Upper lobe of left lung (tissue), 4 donors: ENCODE measurements at regions not wholly inside any gene's neighbourhood (a gene's known extent, or its start where the extent isn't known, plus 50 kb on each side); places are given as distances from the start of the nearest gene placed in this dataset.

Experiments used
- EP300 ChIP-seq, 4 donors: sonication (generic); formaldehyde crosslinking; IDR thresholded peaks; one replicate each; pipeline ENCODE4 v1.5.1; 2017; ENCODE audit warnings: antibody characterized with exemption in 4 of 4, control low read depth in 2 of 4
- POLR2AphosphoS5 ChIP-seq, 2 donors: sonication (generic); formaldehyde crosslinking; IDR thresholded peaks; one replicate each; pipeline ENCODE4 v1.5.1; 2017; ENCODE audit warnings: antibody characterized with exemption in 2 of 2
- TF ChIP-seq, protein P1 (sequence below), 6 experiments: fragments of 450-650 bp in 4 of 6; fragments of 200-600 bp in 2 of 6; sonication (generic) in 2 of 6; IDR thresholded peaks; one replicate each; pipeline ENCODE4 v1.5.1; 2016 to 2019; ENCODE audit warnings: antibody characterized with exemption in 6 of 6

GRCh38 chr4:81870275-81870674 lies 398.6 kb upstream of the RASGEF1B start:
- TF ChIP-seq, protein P1, sequence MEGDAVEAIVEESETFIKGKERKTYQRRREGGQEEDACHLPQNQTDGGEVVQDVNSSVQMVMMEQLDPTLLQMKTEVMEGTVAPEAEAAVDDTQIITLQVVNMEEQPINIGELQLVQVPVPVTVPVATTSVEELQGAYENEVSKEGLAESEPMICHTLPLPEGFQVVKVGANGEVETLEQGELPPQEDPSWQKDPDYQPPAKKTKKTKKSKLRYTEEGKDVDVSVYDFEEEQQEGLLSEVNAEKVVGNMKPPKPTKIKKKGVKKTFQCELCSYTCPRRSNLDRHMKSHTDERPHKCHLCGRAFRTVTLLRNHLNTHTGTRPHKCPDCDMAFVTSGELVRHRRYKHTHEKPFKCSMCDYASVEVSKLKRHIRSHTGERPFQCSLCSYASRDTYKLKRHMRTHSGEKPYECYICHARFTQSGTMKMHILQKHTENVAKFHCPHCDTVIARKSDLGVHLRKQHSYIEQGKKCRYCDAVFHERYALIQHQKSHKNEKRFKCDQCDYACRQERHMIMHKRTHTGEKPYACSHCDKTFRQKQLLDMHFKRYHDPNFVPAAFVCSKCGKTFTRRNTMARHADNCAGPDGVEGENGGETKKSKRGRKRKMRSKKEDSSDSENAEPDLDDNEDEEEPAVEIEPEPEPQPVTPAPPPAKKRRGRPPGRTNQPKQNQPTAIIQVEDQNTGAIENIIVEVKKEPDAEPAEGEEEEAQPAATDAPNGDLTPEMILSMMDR (IDR thresholded peaks at IDR 0.05) = no peak
- TF ChIP-seq EP300 (IDR thresholded peaks at IDR 0.05) (no peak), POLR2AphosphoS5 (IDR thresholded peaks at IDR 0.05) (no peak)
